Nephron progenitor cell (in vitro differentiated cells): ENCODE measurements at regions not wholly inside any gene's neighbourhood (a gene's known extent, or its start where the extent isn't known, plus 50 kb on each side); places are given as distances from the start of the nearest gene placed in this dataset.

Experiments
- DNase-seq: peaks from one replicate; pipeline ENCODE4 v3.0.0; 2021
- H3K27ac Mint-ChIP-seq: 2 replicates; pipeline ENCODE4 v1.8.0; 2021; ENCODE audit warnings: mild to moderate bottlenecking, moderate library complexity, mixed read lengths
- H3K27me3 Mint-ChIP-seq: 2 replicates; pipeline ENCODE4 v1.8.0; 2021; ENCODE audit warnings: mild to moderate bottlenecking, low read depth, mixed read lengths; ENCODE audit not compliant: poor library complexity
- H3K36me3 Mint-ChIP-seq: 2 replicates; pipeline ENCODE4 v1.8.0; 2021; ENCODE audit warnings: low read depth, mixed read lengths
- H3K4me1 Mint-ChIP-seq: 2 replicates; pipeline ENCODE4 v1.8.0; 2021; ENCODE audit warnings: mixed read lengths
- H3K4me3 Mint-ChIP-seq: 2 replicates; pipeline ENCODE4 v1.8.0; 2021; ENCODE audit warnings: mild to moderate bottlenecking, moderate library complexity, mixed read lengths
- H3K9me3 Mint-ChIP-seq: 2 replicates; pipeline ENCODE4 v1.8.0; 2021; ENCODE audit warnings: mild to moderate bottlenecking, moderate library complexity, mixed read lengths
- TF ChIP-seq, protein P1 (sequence below): fragments of 200-600 bp; sonication (generic); IDR thresholded peaks from 2 replicates; pipeline ENCODE4 v1.5.0; 2021; ENCODE audit warnings: antibody characterized with exemption

GRCh38 chr2:128435576-128436478 lies 117.2 kb upstream of the HS6ST1 start:
- peaks cover 4% of the 10 kb centered on the region for H3K9me3 Mint-ChIP-seq
- H3K36me3 Mint-ChIP-seq = no peaks in the 10 kb centered on the region
- peak; percentile 45 for DNase-seq
- H3K4me1 Mint-ChIP-seq = peaks cover 43% of the 10 kb centered on the region
- no peak overlapping the region for H3K4me3 Mint-ChIP-seq
- H3K27me3 Mint-ChIP-seq = peaks cover 41% of the 10 kb centered on the region
- H3K27ac Mint-ChIP-seq = no peak overlapping the region
- TF ChIP-seq, protein P1, sequence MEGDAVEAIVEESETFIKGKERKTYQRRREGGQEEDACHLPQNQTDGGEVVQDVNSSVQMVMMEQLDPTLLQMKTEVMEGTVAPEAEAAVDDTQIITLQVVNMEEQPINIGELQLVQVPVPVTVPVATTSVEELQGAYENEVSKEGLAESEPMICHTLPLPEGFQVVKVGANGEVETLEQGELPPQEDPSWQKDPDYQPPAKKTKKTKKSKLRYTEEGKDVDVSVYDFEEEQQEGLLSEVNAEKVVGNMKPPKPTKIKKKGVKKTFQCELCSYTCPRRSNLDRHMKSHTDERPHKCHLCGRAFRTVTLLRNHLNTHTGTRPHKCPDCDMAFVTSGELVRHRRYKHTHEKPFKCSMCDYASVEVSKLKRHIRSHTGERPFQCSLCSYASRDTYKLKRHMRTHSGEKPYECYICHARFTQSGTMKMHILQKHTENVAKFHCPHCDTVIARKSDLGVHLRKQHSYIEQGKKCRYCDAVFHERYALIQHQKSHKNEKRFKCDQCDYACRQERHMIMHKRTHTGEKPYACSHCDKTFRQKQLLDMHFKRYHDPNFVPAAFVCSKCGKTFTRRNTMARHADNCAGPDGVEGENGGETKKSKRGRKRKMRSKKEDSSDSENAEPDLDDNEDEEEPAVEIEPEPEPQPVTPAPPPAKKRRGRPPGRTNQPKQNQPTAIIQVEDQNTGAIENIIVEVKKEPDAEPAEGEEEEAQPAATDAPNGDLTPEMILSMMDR = no peak

- Mint-ChIP-seq H3K27ac (no peak overlapping the region), H3K4me3 (no peak overlapping the region), H3K4me1 (peaks cover 43% of the 10 kb centered on the region), H3K27me3 (peaks cover 37% of the 10 kb centered on the region), H3K36me3 (no peaks in the 10 kb centered on the region), H3K9me3 (peaks cover 4% of the 10 kb centered on the region)
- TF ChIP-seq, protein P1 = no peak
- DNase-seq = no peak
Observed at GRCh38 chr2:128436479-128437203, 118.0 kb upstream of the HS6ST1 start.

DNA sequence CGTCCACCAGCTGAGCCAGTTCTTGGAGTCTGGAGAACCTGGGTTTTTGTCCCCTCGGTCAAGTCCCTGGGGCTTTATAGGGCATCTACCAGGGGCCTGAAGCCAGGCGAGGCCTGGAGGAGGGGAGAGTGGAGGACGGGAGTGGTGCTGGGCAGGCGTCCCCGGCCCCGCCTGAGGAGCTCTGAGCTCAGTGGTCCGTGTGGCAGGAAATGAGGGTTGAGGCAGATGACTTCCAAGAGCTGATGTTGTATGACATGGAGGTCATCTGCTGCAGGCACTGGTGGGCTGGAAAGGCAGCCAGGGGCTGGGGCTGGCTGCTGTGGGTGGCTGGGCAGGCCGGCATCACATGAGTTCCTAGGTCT lies 118.5 kb upstream of the HS6ST1 start:
- TF ChIP-seq, protein P1 = no peak
- H3K9me3 Mint-ChIP-seq = peaks cover 4% of the 10 kb centered on the region
- peaks cover 44% of the 10 kb centered on the region for H3K4me1 Mint-ChIP-seq
- H3K27ac Mint-ChIP-seq = no peak overlapping the region
- DNase-seq = no peak
- no peaks in the 10 kb centered on the region for H3K36me3 Mint-ChIP-seq
- no peak overlapping the region for H3K4me3 Mint-ChIP-seq
- H3K27me3 Mint-ChIP-seq = peaks cover 37% of the 10 kb centered on the region

DNA sequence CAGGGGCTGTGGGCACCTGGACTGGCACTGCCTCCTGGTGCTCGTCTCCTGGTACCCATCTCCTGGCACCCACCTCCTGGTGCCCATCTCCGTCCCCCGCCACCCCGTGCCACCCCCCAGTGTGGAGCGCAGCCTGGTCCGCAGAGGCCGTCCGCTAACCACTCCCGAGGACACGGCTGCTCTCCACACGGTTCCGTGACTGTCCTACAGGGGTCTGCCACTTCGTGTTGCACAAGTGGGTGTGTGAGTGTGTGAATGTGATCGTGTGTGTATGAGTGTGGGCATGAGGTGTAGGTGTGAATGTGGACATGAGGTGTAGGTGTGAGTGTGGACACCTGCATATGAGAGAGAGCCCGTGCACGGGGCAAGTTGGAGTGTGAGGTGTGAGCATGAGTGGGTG lies 119.4 kb upstream of the HS6ST1 start:
- H3K9me3 Mint-ChIP-seq = no peaks in the 10 kb centered on the region
- peaks cover 36% of the 10 kb centered on the region for H3K27me3 Mint-ChIP-seq
- no peaks in the 10 kb centered on the region for H3K36me3 Mint-ChIP-seq
- H3K4me1 Mint-ChIP-seq = peaks cover 53% of the 10 kb centered on the region
- H3K4me3 Mint-ChIP-seq = no peak overlapping the region
- TF ChIP-seq, protein P1 = no peak
- no peak for DNase-seq
- no peak overlapping the region for H3K27ac Mint-ChIP-seq

- Mint-ChIP-seq H3K4me3 (no peak overlapping the region), H3K27me3 (peaks cover 36% of the 10 kb centered on the region), H3K9me3 (no peaks in the 10 kb centered on the region), H3K4me1 (peaks cover 58% of the 10 kb centered on the region), H3K36me3 (no peaks in the 10 kb centered on the region), H3K27ac (no peak overlapping the region)
- TF ChIP-seq, protein P1 = no peak
- no peak for DNase-seq
Observed at GRCh38 chr2:128438586-128438985, 119.9 kb upstream of the HS6ST1 start.
